ENCODE measurements at regions not wholly inside any gene's neighbourhood (a gene's known extent, or its start where the extent isn't known, plus 50 kb on each side); places are given as distances from the start of the nearest gene placed in this dataset.
"Not testable (repeated sequence)": the region's sequence is repeated elsewhere in the genome, so short reads cannot be mapped to it uniquely, and the experiment has no call there.

DNA sequence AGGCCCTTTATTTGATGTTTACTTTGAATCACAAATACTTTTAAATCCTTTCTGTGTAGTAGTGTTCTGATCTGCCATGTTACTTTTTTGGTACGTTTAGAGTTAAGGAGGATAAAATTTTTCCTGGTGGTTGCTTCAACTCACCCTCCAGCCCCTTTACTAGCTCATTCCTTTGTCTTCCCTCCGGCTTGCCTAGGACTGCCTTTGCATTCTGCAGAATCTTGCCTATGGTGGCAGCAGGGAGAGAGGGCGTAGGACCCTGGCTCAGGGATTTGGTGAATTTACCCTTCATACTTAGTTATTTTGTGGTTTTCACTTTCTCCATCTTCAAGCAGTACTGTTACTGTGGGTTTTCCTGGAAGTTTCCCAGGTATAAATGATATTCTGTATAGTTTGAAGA lies 833.5 kb downstream of the XPNPEP1 start:
- TF ChIP-seq, protein P1, sequence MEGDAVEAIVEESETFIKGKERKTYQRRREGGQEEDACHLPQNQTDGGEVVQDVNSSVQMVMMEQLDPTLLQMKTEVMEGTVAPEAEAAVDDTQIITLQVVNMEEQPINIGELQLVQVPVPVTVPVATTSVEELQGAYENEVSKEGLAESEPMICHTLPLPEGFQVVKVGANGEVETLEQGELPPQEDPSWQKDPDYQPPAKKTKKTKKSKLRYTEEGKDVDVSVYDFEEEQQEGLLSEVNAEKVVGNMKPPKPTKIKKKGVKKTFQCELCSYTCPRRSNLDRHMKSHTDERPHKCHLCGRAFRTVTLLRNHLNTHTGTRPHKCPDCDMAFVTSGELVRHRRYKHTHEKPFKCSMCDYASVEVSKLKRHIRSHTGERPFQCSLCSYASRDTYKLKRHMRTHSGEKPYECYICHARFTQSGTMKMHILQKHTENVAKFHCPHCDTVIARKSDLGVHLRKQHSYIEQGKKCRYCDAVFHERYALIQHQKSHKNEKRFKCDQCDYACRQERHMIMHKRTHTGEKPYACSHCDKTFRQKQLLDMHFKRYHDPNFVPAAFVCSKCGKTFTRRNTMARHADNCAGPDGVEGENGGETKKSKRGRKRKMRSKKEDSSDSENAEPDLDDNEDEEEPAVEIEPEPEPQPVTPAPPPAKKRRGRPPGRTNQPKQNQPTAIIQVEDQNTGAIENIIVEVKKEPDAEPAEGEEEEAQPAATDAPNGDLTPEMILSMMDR (conservative IDR thresholded peaks at IDR 0.05), result no peak
- no peak overlapping the region for H3K27ac ChIP-seq

DNA sequence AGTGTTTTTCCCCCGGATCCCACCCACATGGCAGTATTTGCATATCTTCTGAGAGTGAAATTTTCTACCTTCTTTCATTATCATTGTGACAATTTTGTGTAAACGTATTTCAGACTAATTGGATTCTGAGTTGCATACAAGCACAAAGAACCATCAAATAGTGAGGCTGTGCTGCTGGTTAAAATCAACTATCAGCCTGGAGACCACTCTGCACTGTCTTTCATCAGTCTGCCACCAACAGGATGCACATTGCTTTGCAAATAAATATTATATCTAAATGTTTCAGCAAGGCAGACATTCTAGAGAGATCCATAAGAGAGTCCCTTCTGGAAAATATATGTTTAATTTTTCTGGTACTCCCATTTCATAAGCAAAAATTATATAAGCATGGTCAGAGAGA lies 851.8 kb downstream of the XPNPEP1 start:
- H3K27ac ChIP-seq, result no peak overlapping the region
- TF ChIP-seq, protein P1 (conservative IDR thresholded peaks at IDR 0.05), result no peak

DNA sequence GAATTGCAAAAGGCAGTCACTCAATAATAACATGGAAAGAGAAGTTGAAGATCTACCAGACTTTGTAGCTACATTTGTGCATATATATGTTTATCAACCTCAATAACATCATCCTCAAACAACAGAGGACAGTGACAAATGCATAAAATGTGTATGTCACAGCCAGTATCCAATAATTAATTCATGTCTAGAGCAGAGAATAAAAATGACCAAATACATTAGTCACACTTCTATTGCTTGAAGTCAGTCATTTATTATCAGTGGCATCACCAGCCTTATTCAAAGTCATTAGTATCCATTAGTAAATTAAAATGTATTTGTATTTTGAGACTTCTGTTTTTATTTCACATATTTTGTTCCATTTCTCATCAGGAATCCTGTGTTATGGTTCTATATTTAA lies 852.8 kb downstream of the XPNPEP1 start:
- TF ChIP-seq, protein P1 (conservative IDR thresholded peaks at IDR 0.05), result no peak
- H3K27ac ChIP-seq, result no peak overlapping the region

DNA sequence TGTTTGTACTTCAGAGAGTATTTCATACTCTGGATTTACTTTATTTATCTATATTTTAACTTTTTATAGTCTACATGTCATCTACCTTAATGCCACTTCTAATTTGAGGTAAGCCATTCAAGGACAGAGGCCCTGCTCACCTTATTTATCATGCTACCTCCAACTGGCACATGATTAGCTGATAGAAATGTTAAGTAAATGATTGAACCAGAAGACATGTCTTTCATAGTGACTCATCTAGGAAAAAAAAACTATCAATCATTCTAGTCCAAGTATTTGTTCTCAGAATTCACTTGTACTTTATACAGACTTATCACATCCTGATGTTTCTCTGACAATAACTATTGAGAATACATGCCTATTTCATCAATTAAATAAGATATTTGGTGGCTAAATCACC lies 856.3 kb downstream of the XPNPEP1 start:
- TF ChIP-seq, protein P1 (conservative IDR thresholded peaks at IDR 0.05), result no peak
- H3K27ac ChIP-seq, result no peak overlapping the region

DNA sequence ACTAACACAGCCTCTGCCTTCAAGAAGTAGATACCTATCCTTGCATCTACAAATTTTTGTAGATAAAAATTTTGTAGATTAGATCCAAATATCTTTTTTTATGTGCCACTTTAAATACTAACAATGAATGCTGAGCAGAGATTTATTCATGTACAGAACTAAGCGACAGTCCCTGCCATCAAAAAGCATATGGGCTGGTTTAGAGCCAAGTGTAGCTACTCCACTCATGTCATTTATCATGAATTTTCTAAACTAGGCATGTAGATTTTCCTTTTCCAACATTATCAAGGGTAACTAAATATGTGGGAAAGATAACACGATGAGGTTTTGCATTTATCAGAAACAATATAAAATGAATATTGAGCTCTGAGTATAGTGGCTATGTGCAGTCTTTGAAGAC lies 857.5 kb downstream of the XPNPEP1 start:
- TF ChIP-seq, protein P1 (conservative IDR thresholded peaks at IDR 0.05), result no peak
- H3K27ac ChIP-seq, result no peak overlapping the region

DNA sequence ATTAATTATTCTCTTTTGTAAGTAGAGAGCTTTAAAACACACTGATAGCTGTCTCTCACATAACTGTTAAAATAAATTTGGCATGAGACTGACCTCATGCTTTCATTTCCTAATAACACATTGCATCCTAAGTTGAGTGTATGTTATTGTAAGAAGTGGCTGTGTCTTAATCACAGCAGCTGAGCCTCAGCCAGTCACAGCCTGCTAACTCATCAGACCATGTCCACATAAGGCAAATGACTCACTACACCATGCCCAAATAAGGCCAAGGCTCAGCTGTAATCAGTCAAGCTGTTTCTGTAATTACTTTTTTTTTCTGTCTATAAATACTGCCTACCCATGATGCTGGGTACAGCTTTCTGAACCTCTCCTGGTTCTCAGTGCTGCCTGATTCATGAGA lies 860.9 kb downstream of the XPNPEP1 start:
- TF ChIP-seq, protein P1 (conservative IDR thresholded peaks at IDR 0.05), result no peak
- no peak overlapping the region for H3K27ac ChIP-seq

DNA sequence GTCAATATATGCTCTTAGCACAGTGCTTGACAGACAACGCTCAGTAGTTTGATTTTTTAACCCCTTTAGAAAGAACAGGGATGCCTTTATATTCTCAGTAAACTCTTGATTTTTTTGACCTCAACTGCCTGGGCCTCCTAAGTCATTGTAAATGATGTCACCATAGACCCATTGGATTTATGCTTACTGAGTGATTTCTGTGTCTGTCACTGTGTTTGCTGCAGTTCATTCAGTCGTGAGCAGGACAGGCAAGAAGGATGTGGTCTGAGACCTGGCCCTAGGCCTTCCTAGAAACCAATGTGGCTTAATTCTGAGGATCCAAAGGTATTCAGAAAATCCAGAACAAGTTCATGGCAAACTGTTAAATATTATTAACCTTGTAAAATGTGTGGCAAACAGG lies 868.1 kb downstream of the XPNPEP1 start:
- TF ChIP-seq, protein P1 (conservative IDR thresholded peaks at IDR 0.05), result no peak

DNA sequence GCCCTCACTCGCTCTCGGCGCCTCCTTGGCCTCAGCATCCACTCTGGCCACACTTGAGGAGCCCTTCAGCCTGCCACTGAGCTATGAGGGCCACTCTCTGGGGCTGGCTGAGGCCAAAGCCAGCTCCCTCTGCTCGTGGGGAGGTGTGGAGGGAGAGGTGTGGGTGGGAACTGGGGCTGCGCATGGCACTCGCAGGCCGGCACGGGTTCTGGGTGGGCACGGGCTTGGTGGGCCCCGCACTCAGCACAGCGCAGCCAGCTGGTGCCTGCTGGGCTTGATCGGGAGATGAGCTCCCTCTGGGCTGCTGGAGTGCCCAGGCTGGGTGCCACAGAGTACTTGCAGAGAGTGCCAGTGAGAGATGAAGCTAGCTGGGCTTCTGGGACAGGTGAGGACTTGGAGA lies 875.5 kb downstream of the XPNPEP1 start:
- TF ChIP-seq, protein P1 (conservative IDR thresholded peaks at IDR 0.05), result no peak
- H3K27ac ChIP-seq, result no peak overlapping the region

More for the DNA sequence above, 868.1 kb downstream of the XPNPEP1 start:
- H3K27ac ChIP-seq, result no peak overlapping the region

DNA sequence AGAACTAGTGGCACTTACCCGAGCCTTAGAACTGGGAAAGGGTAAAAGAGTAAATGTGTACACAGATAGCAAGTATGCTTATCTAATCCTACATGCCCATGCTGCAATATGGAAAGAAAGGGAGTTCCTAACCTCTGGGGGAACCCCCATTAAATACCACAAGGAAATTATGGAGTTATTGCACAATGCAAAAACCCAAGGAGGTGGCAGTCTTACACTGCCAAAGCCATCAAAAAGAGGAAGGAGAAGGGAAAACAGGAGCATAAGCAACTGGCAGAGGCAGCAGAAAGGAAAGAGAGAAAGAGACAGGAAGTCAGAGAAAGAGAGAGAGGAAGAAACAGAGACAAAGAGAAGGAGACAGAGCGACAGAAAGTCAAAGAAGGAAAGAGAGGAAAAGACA lies 876.9 kb downstream of the XPNPEP1 start:
- H3K27ac ChIP-seq, result not testable (repeated sequence)

All from VCaP (cell line).